ENCODE measurements at regions not wholly inside any gene's neighbourhood (a gene's known extent, or its start where the extent isn't known, plus 50 kb on each side); places are given as distances from the start of the nearest gene placed in this dataset.

DNA sequence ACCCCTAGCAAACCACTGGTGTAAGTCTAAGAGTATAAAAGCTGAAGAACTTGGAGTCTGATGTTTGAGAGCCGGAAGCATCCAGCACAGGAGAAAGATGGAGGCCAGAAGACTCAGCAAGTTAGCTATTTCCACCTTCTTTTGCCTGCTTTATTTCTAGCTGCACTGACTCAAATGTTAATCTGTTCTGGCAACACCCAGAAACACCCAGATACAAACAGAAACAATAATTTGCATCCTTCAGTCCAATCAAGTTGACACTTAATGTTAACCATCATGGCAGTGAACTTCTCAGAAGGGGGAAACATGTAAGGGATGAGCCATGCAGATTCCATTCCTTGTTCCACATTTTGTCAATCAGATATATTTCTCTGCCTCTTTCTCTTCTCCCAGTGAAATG, 101.8 kb upstream of the FERD3L start:
- whole genome bisulfite sequencing (ENCODE audit: insufficient coverage): no CpG with 5 or more reads among the region's 1 CpG
- Mint-ChIP-seq H3K4me1 (no peaks in the 10 kb centered on the region), H3K4me3 (no peak overlapping the region), H3K27me3 (ENCODE audit: low read depth in 3 of 3) (no peaks in the 10 kb centered on the region), H3K27ac (no peak overlapping the region), H3K36me3 (no peaks in the 10 kb centered on the region), H3K9me3 (peaks cover 6 to 23% (median 17%) of the 10 kb centered on the region in 7 donors)
- no peak overlapping the region for H3K4me3 ChIP-seq (replicated peaks in 1 of 3; ENCODE audit: low read depth in 2 of 3, low read length in 3 of 3)
- no peaks in the 10 kb centered on the region for H4K20me1 ChIP-seq (ENCODE audit: insufficient read depth, low read length)
- intact Hi-C loops (cut with micrococcal nuclease): no loop called here
- H2AFZ ChIP-seq (ENCODE audit: insufficient read depth, low read depth, low read length, poor library complexity, severe bottlenecking): no peak overlapping the region
- H3K9ac ChIP-seq (ENCODE audit: insufficient read depth, low read length, poor library complexity, severe bottlenecking): no peak overlapping the region
- H3K27me3 ChIP-seq (ENCODE audit: control insufficient read depth in 2 of 2, insufficient read depth in 2 of 2, low read length in 2 of 2): no peaks in the 10 kb centered on the region
- no peak for DNase-seq
- no peak overlapping the region for H3K27ac ChIP-seq (ENCODE audit: low read depth in 1 of 2, low read length in 2 of 2)
- H3K79me2 ChIP-seq (ENCODE audit: insufficient read depth, low read length): no peaks in the 10 kb centered on the region
- H3K4me2 ChIP-seq (replicated peaks; ENCODE audit: extremely low read depth, low read length, poor library complexity, severe bottlenecking): no peak overlapping the region
- peaks cover 19 to 25% of the 10 kb centered on the region in 2 donors for H3K9me3 ChIP-seq (replicated peaks in 1 of 2; ENCODE audit: control insufficient read depth in 1 of 2, insufficient read depth in 1 of 2, low read length in 2 of 2)
- H3K36me3 ChIP-seq (replicated peaks in 1 of 2; ENCODE audit: control insufficient read depth in 1 of 2, insufficient read depth in 2 of 2, low read length in 2 of 2): no peaks in the 10 kb centered on the region
- TF ChIP-seq, protein P1, sequence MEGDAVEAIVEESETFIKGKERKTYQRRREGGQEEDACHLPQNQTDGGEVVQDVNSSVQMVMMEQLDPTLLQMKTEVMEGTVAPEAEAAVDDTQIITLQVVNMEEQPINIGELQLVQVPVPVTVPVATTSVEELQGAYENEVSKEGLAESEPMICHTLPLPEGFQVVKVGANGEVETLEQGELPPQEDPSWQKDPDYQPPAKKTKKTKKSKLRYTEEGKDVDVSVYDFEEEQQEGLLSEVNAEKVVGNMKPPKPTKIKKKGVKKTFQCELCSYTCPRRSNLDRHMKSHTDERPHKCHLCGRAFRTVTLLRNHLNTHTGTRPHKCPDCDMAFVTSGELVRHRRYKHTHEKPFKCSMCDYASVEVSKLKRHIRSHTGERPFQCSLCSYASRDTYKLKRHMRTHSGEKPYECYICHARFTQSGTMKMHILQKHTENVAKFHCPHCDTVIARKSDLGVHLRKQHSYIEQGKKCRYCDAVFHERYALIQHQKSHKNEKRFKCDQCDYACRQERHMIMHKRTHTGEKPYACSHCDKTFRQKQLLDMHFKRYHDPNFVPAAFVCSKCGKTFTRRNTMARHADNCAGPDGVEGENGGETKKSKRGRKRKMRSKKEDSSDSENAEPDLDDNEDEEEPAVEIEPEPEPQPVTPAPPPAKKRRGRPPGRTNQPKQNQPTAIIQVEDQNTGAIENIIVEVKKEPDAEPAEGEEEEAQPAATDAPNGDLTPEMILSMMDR (IDR thresholded peaks at IDR 0.05): no peak
- H3K4me1 ChIP-seq (ENCODE audit: control insufficient read depth in 1 of 2, insufficient read depth in 2 of 2, low read length in 2 of 2): no peaks in the 10 kb centered on the region

DNA sequence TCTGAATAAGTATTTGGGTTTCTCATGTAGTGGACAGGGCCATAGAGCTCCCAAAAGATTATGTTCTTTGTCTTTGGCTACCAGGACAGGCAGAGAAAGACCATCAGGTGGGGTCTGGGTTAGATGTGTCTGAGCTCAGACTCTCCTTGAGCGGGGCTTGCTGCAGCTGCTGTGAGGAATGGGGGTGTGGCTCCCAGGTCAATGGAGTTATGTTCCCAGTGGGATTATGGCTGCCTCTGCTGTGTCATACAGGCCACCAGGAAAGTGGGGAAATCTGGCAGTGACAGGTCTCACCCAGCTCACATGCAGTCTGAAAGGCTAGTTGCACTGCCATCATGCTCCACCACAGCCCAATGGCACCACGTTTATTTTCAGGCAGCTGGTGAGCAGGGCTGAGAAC, 97.0 kb upstream of the FERD3L start:
- 92% methylated on average over 2 of the region's 2 CpGs for WGBS (ENCODE audit: insufficient coverage)
- H3K27me3 ChIP-seq (ENCODE audit: control insufficient read depth in 2 of 2, insufficient read depth in 2 of 2, low read length in 2 of 2): no peaks in the 10 kb centered on the region
- no peaks in the 10 kb centered on the region for H4K20me1 ChIP-seq (ENCODE audit: insufficient read depth, low read length)
- H3K27ac ChIP-seq (ENCODE audit: low read depth in 1 of 2, low read length in 2 of 2): no peak overlapping the region
- TF ChIP-seq, protein P1 (IDR thresholded peaks at IDR 0.05): no peak
- no peaks in the 10 kb centered on the region for H3K4me1 Mint-ChIP-seq
- H3K9me3 ChIP-seq (replicated peaks in 1 of 2; ENCODE audit: control insufficient read depth in 1 of 2, insufficient read depth in 1 of 2, low read length in 2 of 2): peaks cover 27 to 36% of the 10 kb centered on the region in 2 donors
- H3K9ac ChIP-seq (ENCODE audit: insufficient read depth, low read length, poor library complexity, severe bottlenecking): no peak overlapping the region
- H3K79me2 ChIP-seq (ENCODE audit: insufficient read depth, low read length): no peaks in the 10 kb centered on the region
- no peak overlapping the region for H3K27ac Mint-ChIP-seq
- H3K4me3 Mint-ChIP-seq: no peak overlapping the region
- no peak overlapping the region for H2AFZ ChIP-seq (ENCODE audit: insufficient read depth, low read depth, low read length, poor library complexity, severe bottlenecking)
- H3K27me3 Mint-ChIP-seq (ENCODE audit: low read depth in 3 of 3): no peaks in the 10 kb centered on the region
- intact Hi-C loops (cut with micrococcal nuclease): no loop called here
- H3K36me3 ChIP-seq (replicated peaks in 1 of 2; ENCODE audit: control insufficient read depth in 1 of 2, insufficient read depth in 2 of 2, low read length in 2 of 2): no peaks in the 10 kb centered on the region
- H3K4me2 ChIP-seq (replicated peaks; ENCODE audit: extremely low read depth, low read length, poor library complexity, severe bottlenecking): no peak overlapping the region
- H3K36me3 Mint-ChIP-seq: no peaks in the 10 kb centered on the region
- H3K4me1 ChIP-seq (ENCODE audit: control insufficient read depth in 1 of 2, insufficient read depth in 2 of 2, low read length in 2 of 2): no peaks in the 10 kb centered on the region
- no peak for DNase-seq
- H3K9me3 Mint-ChIP-seq: peaks cover 4 to 34% (median 24%) of the 10 kb centered on the region in 7 donors
- no peak overlapping the region for H3K4me3 ChIP-seq (replicated peaks in 1 of 3; ENCODE audit: low read depth in 2 of 3, low read length in 3 of 3)

Measured in CD14-positive monocyte (primary cell).